ENCODE measurements at regions not wholly inside any gene's neighbourhood (a gene's known extent, or its start where the extent isn't known, plus 50 kb on each side); places are given as distances from the start of the nearest gene placed in this dataset.
A peak's percentile ranks its signal among the peaks of the same experiment; 100 is the strongest.

DNA sequence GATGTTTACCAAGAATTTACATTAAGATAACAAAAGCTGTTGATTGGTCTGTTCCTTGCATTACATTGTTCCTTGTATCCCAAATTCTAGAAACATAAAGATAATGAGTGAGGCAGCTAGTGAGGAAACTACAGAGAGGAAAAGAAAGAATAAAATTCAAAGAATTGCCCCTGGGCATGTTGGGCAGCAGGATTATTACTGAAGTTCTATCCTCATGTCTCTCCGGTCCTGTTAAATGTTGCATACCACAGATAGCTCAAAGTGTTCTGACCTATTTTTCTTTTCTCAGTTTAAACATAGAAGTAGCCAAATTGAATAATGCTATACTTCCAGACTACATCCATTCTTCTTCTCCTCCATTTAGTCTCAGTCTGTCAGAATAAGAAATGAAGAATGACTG is 58.2 kb upstream of the DYNC1I2 start:
- peak; percentile 5 for DNase-seq (ENCODE audit: low read depth)
- TF ChIP-seq, protein P1, sequence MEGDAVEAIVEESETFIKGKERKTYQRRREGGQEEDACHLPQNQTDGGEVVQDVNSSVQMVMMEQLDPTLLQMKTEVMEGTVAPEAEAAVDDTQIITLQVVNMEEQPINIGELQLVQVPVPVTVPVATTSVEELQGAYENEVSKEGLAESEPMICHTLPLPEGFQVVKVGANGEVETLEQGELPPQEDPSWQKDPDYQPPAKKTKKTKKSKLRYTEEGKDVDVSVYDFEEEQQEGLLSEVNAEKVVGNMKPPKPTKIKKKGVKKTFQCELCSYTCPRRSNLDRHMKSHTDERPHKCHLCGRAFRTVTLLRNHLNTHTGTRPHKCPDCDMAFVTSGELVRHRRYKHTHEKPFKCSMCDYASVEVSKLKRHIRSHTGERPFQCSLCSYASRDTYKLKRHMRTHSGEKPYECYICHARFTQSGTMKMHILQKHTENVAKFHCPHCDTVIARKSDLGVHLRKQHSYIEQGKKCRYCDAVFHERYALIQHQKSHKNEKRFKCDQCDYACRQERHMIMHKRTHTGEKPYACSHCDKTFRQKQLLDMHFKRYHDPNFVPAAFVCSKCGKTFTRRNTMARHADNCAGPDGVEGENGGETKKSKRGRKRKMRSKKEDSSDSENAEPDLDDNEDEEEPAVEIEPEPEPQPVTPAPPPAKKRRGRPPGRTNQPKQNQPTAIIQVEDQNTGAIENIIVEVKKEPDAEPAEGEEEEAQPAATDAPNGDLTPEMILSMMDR (conservative IDR thresholded peaks at IDR 0.05; ENCODE audit: low read depth, low read length): no peak
- H3K4me3 ChIP-seq (ENCODE audit: low read depth, low read length): no peak overlapping the region

DNA sequence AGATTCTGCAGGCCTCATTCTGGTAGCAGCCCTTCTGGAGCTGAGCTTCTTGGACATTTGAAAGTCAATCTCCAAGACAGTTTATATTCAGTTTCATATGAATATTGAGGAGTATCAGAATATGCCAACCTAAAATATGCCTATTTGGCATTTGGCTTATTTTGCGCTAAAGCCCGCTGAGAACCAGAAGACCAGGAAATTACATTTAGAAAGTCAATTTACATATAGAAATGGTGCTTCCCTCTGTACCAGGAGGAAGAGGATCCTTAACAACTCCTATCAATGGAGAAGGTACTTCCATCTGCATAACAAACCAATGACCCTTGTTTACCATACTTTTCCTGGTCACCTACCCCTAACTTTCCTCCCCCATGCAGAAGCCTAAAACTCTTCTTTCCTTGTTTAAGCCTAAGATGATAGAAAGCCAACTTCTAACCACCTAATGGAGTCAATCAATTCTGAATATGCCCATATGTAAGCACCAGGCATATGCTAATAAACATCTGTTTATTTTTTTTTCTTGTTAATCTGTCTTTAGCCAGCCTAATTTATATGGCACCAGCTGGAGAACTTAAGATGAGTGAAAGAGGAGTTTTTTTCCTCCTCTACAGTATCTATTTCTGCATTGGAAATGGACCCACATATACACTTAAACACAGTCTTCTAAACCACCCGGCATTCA is 57.0 kb upstream of the DYNC1I2 start:
- no peak for DNase-seq (ENCODE audit: low read depth)
- H3K4me3 ChIP-seq (ENCODE audit: low read depth, low read length): no peak overlapping the region
- TF ChIP-seq, protein P1 (conservative IDR thresholded peaks at IDR 0.05; ENCODE audit: low read depth, low read length): no peak

DNA sequence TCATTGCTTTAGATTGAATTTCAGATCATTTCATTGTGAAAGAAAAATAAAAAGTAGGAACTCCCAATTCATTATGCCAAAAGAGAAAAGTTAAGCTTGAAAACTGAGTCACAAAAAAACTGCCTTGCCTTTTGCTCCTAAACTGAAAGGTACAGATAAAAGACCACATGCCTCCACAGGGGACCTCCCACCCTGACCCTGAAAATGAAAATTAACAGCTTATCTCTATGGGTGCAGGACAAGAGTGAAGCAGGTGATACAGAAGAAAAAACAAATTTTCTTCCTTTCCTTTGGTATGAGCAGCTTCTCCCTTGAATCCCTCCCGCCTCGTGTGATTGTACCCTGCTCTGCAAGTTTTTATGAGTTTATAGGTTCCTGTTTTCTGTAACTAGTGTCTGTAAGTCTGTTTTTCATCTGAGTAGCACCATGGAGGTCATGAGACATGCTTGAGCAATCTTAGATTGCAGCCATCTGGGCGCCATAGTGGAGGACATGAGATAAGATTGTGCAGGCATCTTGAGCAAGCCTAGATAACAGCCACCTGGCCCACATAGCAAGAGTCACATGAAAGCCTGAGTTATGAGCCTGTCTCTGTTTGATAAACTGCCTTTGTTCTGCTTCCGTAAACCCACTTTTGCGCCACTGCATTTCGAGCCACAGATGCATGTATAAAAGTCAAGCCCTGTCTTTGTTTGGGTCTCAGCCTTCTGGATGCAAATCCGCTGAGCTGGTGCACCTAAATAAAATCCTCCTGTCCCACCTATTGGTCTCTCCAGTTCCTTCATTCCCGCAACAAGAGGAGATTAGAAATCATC is 56.2 kb upstream of the DYNC1I2 start:
- TF ChIP-seq, protein P1 (conservative IDR thresholded peaks at IDR 0.05; ENCODE audit: low read depth, low read length): no peak
- DNase-seq (ENCODE audit: low read depth): peak; percentile 20
- H3K4me3 ChIP-seq (ENCODE audit: low read depth, low read length): no peak overlapping the region

Measured in choroid plexus epithelial cell (primary cell).